Mesenchymal stem cell (in vitro differentiated cells and primary cell): ENCODE measurements at regions not wholly inside any gene's neighbourhood (a gene's known extent, or its start where the extent isn't known, plus 50 kb on each side); places are given as distances from the start of the nearest gene placed in this dataset.

Experiments
- DNase-seq: peaks from one replicate; pipeline ENCODE4 v3.0.0-alpha.2; 2013
- H2AFZ ChIP-seq: one replicate; pipeline ENCODE4 v1.6.1; 2013; ENCODE audit warnings: low read depth, mild to moderate bottlenecking, control low read depth, inconsistent platforms, low read length, moderate library complexity
- H2AK5ac ChIP-seq: 2 replicates; pipeline ENCODE4 v1.6.1; 2013; ENCODE audit warnings: low read length, moderate library complexity, mild to moderate bottlenecking, inconsistent platforms; ENCODE audit not compliant: severe bottlenecking
- H2BK120ac ChIP-seq: one replicate; pipeline ENCODE4 v1.6.1; 2013; ENCODE audit warnings: low read depth, mild to moderate bottlenecking, inconsistent platforms, low read length, moderate library complexity
- H2BK12ac ChIP-seq, 2 experiments: one replicate each; pipeline ENCODE4 v1.6.1; 2013; ENCODE audit warnings: inconsistent platforms in 2 of 2, low read length in 2 of 2, mild to moderate bottlenecking in 2 of 2, moderate library complexity in 2 of 2, control low read depth in 1 of 2
- H2BK15ac ChIP-seq: one replicate; pipeline ENCODE4 v1.6.1; 2013; ENCODE audit warnings: mild to moderate bottlenecking, low read depth, inconsistent platforms; ENCODE audit not compliant: poor library complexity, severe bottlenecking
- H2BK5ac ChIP-seq: 2 replicates; pipeline ENCODE4 v1.6.1; 2013; ENCODE audit warnings: low read depth, mild to moderate bottlenecking, low read length, control low read depth, inconsistent platforms; ENCODE audit not compliant: poor library complexity, severe bottlenecking
- H3K14ac ChIP-seq, 2 experiments: one replicate each; pipeline ENCODE4 v1.6.1; 2013; ENCODE audit warnings: inconsistent platforms in 2 of 2, low read length in 2 of 2, control low read depth in 1 of 2, mild to moderate bottlenecking in 1 of 2, moderate library complexity in 1 of 2
- H3K18ac ChIP-seq, 2 experiments: one replicate each; pipeline ENCODE4 v1.6.1; 2013; ENCODE audit warnings: inconsistent platforms in 2 of 2, low read length in 2 of 2, control low read depth in 1 of 2, low read depth in 1 of 2, mild to moderate bottlenecking in 1 of 2
- H3K23ac ChIP-seq, 2 experiments: one replicate each; pipeline ENCODE4 v1.6.1; 2013; ENCODE audit warnings: inconsistent platforms in 2 of 2, low read length in 2 of 2, mild to moderate bottlenecking in 2 of 2, moderate library complexity in 2 of 2, control low read depth in 1 of 2
- H3K27ac ChIP-seq: 2 replicates; pipeline ENCODE4 v1.5.1; 2013; ENCODE audit warnings: mild to moderate bottlenecking, moderate library complexity, low read length, control low read depth, inconsistent platforms; ENCODE audit not compliant: poor library complexity, severe bottlenecking
- H3K27me3 ChIP-seq, 2 experiments: 2 replicates each; pipeline versions ENCODE4 v1.6.1 to v1.7.0; 2013; ENCODE audit warnings: low read length in 2 of 2, mild to moderate bottlenecking in 2 of 2, moderate library complexity in 2 of 2, control low read depth in 1 of 2, inconsistent platforms in 1 of 2; ENCODE audit not compliant: control insufficient read depth in 1 of 2, insufficient read depth in 1 of 2
- H3K36me3 ChIP-seq, 2 experiments: 2 replicates each; pipeline versions ENCODE4 v1.6.1 to v1.7.0; 2013; ENCODE audit warnings: low read length in 2 of 2, control low read depth in 1 of 2, inconsistent platforms in 1 of 2, low read depth in 1 of 2, mild to moderate bottlenecking in 1 of 2; ENCODE audit not compliant: insufficient read depth in 2 of 2, control insufficient read depth in 1 of 2
- H3K4ac ChIP-seq, 2 experiments: one replicate each; pipeline ENCODE4 v1.6.1; 2013; ENCODE audit warnings: inconsistent platforms in 2 of 2, low read length in 2 of 2, mild to moderate bottlenecking in 2 of 2, moderate library complexity in 2 of 2, control low read depth in 1 of 2, low read depth in 1 of 2
- H3K4me1 ChIP-seq: 2 replicates; pipeline ENCODE4 v1.6.1; 2013; ENCODE audit warnings: low read depth, low read length, control low read depth; ENCODE audit not compliant: control insufficient read depth, insufficient read depth
- H3K4me2 ChIP-seq: 2 replicates; pipeline ENCODE4 v1.6.1; 2013; ENCODE audit warnings: low read length, mild to moderate bottlenecking, inconsistent platforms; ENCODE audit not compliant: poor library complexity, severe bottlenecking
- H3K4me3 ChIP-seq, 2 experiments: 2 replicates each; pipeline versions ENCODE4 v1.5.1 to v1.7.0; 2013; ENCODE audit warnings: low read length in 2 of 2, mild to moderate bottlenecking in 2 of 2, control low read depth in 1 of 2, low read depth in 1 of 2; ENCODE audit not compliant: insufficient read depth in 1 of 2
- H3K79me1 ChIP-seq: replicated peaks from 2 replicates; pipeline ENCODE4 v1.6.1; 2013; ENCODE audit warnings: mild to moderate bottlenecking, control low read depth, low read length, inconsistent platforms; ENCODE audit not compliant: poor library complexity, severe bottlenecking
- H3K9ac ChIP-seq: 2 replicates; pipeline ENCODE4 v1.7.0; 2013; ENCODE audit warnings: mild to moderate bottlenecking, low read length, moderate library complexity
- H3K9me3 ChIP-seq: 2 replicates; pipeline ENCODE4 v1.7.0; 2013; ENCODE audit warnings: mild to moderate bottlenecking, low read length; ENCODE audit not compliant: control insufficient read depth
- H4K8ac ChIP-seq: one replicate; pipeline ENCODE4 v1.6.1; 2013; ENCODE audit warnings: inconsistent platforms, mild to moderate bottlenecking, low read length, moderate library complexity
- H4K91ac ChIP-seq: one replicate; pipeline ENCODE4 v1.6.1; 2013; ENCODE audit warnings: mild to moderate bottlenecking, low read length, inconsistent platforms
- WGBS: methylation state at CpG from one replicate; pipeline ENCODE4 v1.1.7; 2013; ENCODE audit warnings: mixed read lengths; 5-methylcytosine and 5-hydroxymethylcytosine counted together

GRCh38 chr4:1500231-1500965 is 94.2 kb upstream of the NKX1-1 start:
- H3K4me1 ChIP-seq = no peaks in the 10 kb centered on the region
- WGBS = 76% methylated on average over 18 of the region's 18 CpGs
- DNase-seq = no peak

GRCh38 chr4:1499465-1499864 is 93.2 kb upstream of the NKX1-1 start:
- H3K27ac ChIP-seq = no peak overlapping the region
- H2AFZ ChIP-seq = no peak overlapping the region
- no peak overlapping the region for H4K91ac ChIP-seq
- H3K9me3 ChIP-seq = peaks cover 11% of the 10 kb centered on the region
- no peak overlapping the region for H2BK120ac ChIP-seq
- peaks cover 0 to 58% of the 10 kb centered on the region in 2 experiments for H3K27me3 ChIP-seq
- no peaks in the 10 kb centered on the region for H3K4me1 ChIP-seq
- H3K18ac ChIP-seq = no peak overlapping the region
- WGBS = 62% methylated on average over 7 of the region's 7 CpGs
- H2BK5ac ChIP-seq = no peak overlapping the region
- no peak overlapping the region for H2BK12ac ChIP-seq
- H3K79me1 ChIP-seq = no peaks in the 10 kb centered on the region
- H3K9ac ChIP-seq = no peak overlapping the region
- no peak overlapping the region for H3K4ac ChIP-seq
- no peak overlapping the region for H3K4me2 ChIP-seq
- no peak overlapping the region for H4K8ac ChIP-seq
- no peak overlapping the region for H3K14ac ChIP-seq
- DNase-seq = no peak
- H2BK15ac ChIP-seq = no peak overlapping the region
- H3K36me3 ChIP-seq = no peaks in the 10 kb centered on the region
- no peak overlapping the region for H3K23ac ChIP-seq
- no peak overlapping the region for H3K4me3 ChIP-seq
- no peak overlapping the region for H2AK5ac ChIP-seq

More at GRCh38 chr4:1500231-1500965, 94.2 kb upstream of the NKX1-1 start:
- H4K91ac ChIP-seq = no peak overlapping the region
- H3K9me3 ChIP-seq = peaks cover 11% of the 10 kb centered on the region
- H2BK15ac ChIP-seq = no peak overlapping the region
- H3K23ac ChIP-seq = no peak overlapping the region
- no peaks in the 10 kb centered on the region for H3K79me1 ChIP-seq
- H3K14ac ChIP-seq = no peak overlapping the region
- no peak overlapping the region for H4K8ac ChIP-seq
- H2BK120ac ChIP-seq = no peak overlapping the region
- no peak overlapping the region for H2AK5ac ChIP-seq
- H3K36me3 ChIP-seq = no peaks in the 10 kb centered on the region
- H3K4me2 ChIP-seq = no peak overlapping the region
- H3K27ac ChIP-seq = no peak overlapping the region
- no peak overlapping the region for H2BK5ac ChIP-seq
- H3K4ac ChIP-seq = no peak overlapping the region
- no peak overlapping the region for H3K9ac ChIP-seq
- H3K4me3 ChIP-seq = no peak overlapping the region
- H3K18ac ChIP-seq = no peak overlapping the region
- peaks cover under 1 to 59% of the 10 kb centered on the region in 2 experiments for H3K27me3 ChIP-seq
- no peak overlapping the region for H2BK12ac ChIP-seq
- no peak overlapping the region for H2AFZ ChIP-seq

GRCh38 chr4:1497189-1497801 is 91.1 kb upstream of the NKX1-1 start:
- Histone ChIP-seq H3K4me3 (no peak overlapping the region), H3K18ac (no peak overlapping the region), H2BK120ac (no peak overlapping the region), H2BK5ac (no peak overlapping the region), H3K4me2 (no peak overlapping the region), H3K14ac (no peak overlapping the region), H3K4me1 (no peaks in the 10 kb centered on the region), H3K9ac (no peak overlapping the region), H2BK15ac (no peak overlapping the region), H2AFZ (no peak overlapping the region), H3K36me3 (no peaks in the 10 kb centered on the region), H3K9me3 (peaks cover 11% of the 10 kb centered on the region), H3K4ac (no peak overlapping the region), H3K23ac (no peak overlapping the region), H2BK12ac (no peak overlapping the region), H4K91ac (no peak overlapping the region), H4K8ac (no peak overlapping the region), H3K27me3 (peaks cover 0 to 69% of the 10 kb centered on the region in 2 experiments), H3K27ac (no peak overlapping the region), H2AK5ac (no peak overlapping the region), H3K79me1 (no peaks in the 10 kb centered on the region)
- WGBS = 62% methylated on average over 7 of the region's 7 CpGs
- no peak for DNase-seq

GRCh38 chr4:1496116-1496642 is 89.9 kb upstream of the NKX1-1 start:
- Histone ChIP-seq H3K4me1 (no peaks in the 10 kb centered on the region), H3K79me1 (no peaks in the 10 kb centered on the region), H2AK5ac (no peak overlapping the region), H3K18ac (no peak overlapping the region), H3K27ac (no peak overlapping the region), H3K9me3 (peaks cover 11% of the 10 kb centered on the region), H3K4me2 (no peak overlapping the region), H2AFZ (no peak overlapping the region), H2BK15ac (no peak overlapping the region), H3K4ac (no peak overlapping the region), H3K9ac (no peak overlapping the region), H3K36me3 (no peaks in the 10 kb centered on the region), H2BK120ac (no peak overlapping the region), H4K8ac (no peak overlapping the region), H3K4me3 (no peak overlapping the region), H3K23ac (no peak overlapping the region), H2BK5ac (no peak overlapping the region), H3K27me3 (peaks cover 6 to 77% of the 10 kb centered on the region in 2 experiments), H4K91ac (no peak overlapping the region), H3K14ac (no peak overlapping the region), H2BK12ac (no peak overlapping the region)
- 74% methylated on average over 9 of the region's 9 CpGs for WGBS
- no peak for DNase-seq
